ENCODE measurements at regions not wholly inside any gene's neighbourhood (a gene's known extent, or its start where the extent isn't known, plus 50 kb on each side); places are given as distances from the start of the nearest gene placed in this dataset.

- Histone ChIP-seq H3K9me3 (ENCODE audit: control insufficient read depth in 2 of 2, insufficient read depth in 1 of 2, low read length in 1 of 2) (no peaks in the 10 kb centered on the region), H3K27ac (ENCODE audit: low read depth in 1 of 2, low read length in 1 of 2) (no peak overlapping the region), H3K4me3 (ENCODE audit: low read length in 2 of 2) (no peak overlapping the region), H3K27me3 (ENCODE audit: control insufficient read depth in 2 of 2, insufficient read depth in 1 of 2, low read length in 1 of 2) (no peaks in the 10 kb centered on the region), H3K36me3 (ENCODE audit: control insufficient read depth in 2 of 2, insufficient read depth in 2 of 2, low read length in 1 of 2) (no peaks in the 10 kb centered on the region), H3K4me1 (ENCODE audit: control insufficient read depth in 2 of 2, insufficient read depth in 2 of 2, low read length in 2 of 2) (peaks cover 0 to 4% of the 10 kb centered on the region in 2 donors)
- DNase-seq (ENCODE audit: low read depth in 6 of 9, low spot score in 9 of 9) = no peak
- over 99% methylated on average over 2 of the region's 2 CpGs for whole genome bisulfite sequencing
These were observed 1320.6 kb upstream of the CELF4 start for GRCh38 chr18:38886235-38886634.

GRCh38 chr18:38884050-38884449, 1318.5 kb upstream of the CELF4 start:
- Histone ChIP-seq H3K4me3 (ENCODE audit: low read length in 2 of 2) (no peak overlapping the region), H3K9me3 (ENCODE audit: control insufficient read depth in 2 of 2, insufficient read depth in 1 of 2, low read length in 1 of 2) (no peaks in the 10 kb centered on the region), H3K27me3 (ENCODE audit: control insufficient read depth in 2 of 2, insufficient read depth in 1 of 2, low read length in 1 of 2) (no peaks in the 10 kb centered on the region), H3K27ac (ENCODE audit: low read depth in 1 of 2, low read length in 1 of 2) (no peak overlapping the region), H3K36me3 (ENCODE audit: control insufficient read depth in 2 of 2, insufficient read depth in 2 of 2, low read length in 1 of 2) (no peaks in the 10 kb centered on the region), H3K4me1 (ENCODE audit: control insufficient read depth in 2 of 2, insufficient read depth in 2 of 2, low read length in 2 of 2) (peaks cover 0 to 4% of the 10 kb centered on the region in 2 donors)
- DNase-seq (ENCODE audit: low read depth in 6 of 9, low spot score in 9 of 9) = no peak
- WGBS = 94% methylated on average over 2 of the region's 2 CpGs

- DNase-seq (ENCODE audit: low read depth in 6 of 9, low spot score in 9 of 9) = no peak
- no peaks in the 10 kb centered on the region for H3K27me3 ChIP-seq (ENCODE audit: control insufficient read depth in 2 of 2, insufficient read depth in 1 of 2, low read length in 1 of 2)
- no peak overlapping the region for H3K27ac ChIP-seq (ENCODE audit: low read depth in 1 of 2, low read length in 1 of 2)
- no peak overlapping the region for H3K4me3 ChIP-seq (ENCODE audit: low read length in 2 of 2)
- H3K4me1 ChIP-seq (ENCODE audit: control insufficient read depth in 2 of 2, insufficient read depth in 2 of 2, low read length in 2 of 2) = peaks cover 0 to 4% of the 10 kb centered on the region in 2 donors
- 94% methylated on average over 4 of the region's 4 CpGs for WGBS
- no peaks in the 10 kb centered on the region for H3K9me3 ChIP-seq (ENCODE audit: control insufficient read depth in 2 of 2, insufficient read depth in 1 of 2, low read length in 1 of 2)
- no peaks in the 10 kb centered on the region for H3K36me3 ChIP-seq (ENCODE audit: control insufficient read depth in 2 of 2, insufficient read depth in 2 of 2, low read length in 1 of 2)
These were observed 1317.5 kb upstream of the CELF4 start for GRCh38 chr18:38883111-38883510.

- Histone ChIP-seq H3K4me1 (ENCODE audit: control insufficient read depth in 2 of 2, insufficient read depth in 2 of 2, low read length in 2 of 2) (no peaks in the 10 kb centered on the region), H3K27ac (ENCODE audit: low read depth in 1 of 2, low read length in 1 of 2) (no peak overlapping the region), H3K9me3 (ENCODE audit: control insufficient read depth in 2 of 2, insufficient read depth in 1 of 2, low read length in 1 of 2) (no peaks in the 10 kb centered on the region), H3K4me3 (ENCODE audit: low read length in 2 of 2) (no peak overlapping the region), H3K36me3 (ENCODE audit: control insufficient read depth in 2 of 2, insufficient read depth in 2 of 2, low read length in 1 of 2) (no peaks in the 10 kb centered on the region), H3K27me3 (ENCODE audit: control insufficient read depth in 2 of 2, insufficient read depth in 1 of 2, low read length in 1 of 2) (no peaks in the 10 kb centered on the region)
- no peak for DNase-seq (ENCODE audit: low read depth in 6 of 9, low spot score in 9 of 9)
- WGBS = 97% methylated on average over 1 of the region's 1 CpG
These were observed 1314.3 kb upstream of the CELF4 start for GRCh38 chr18:38879871-38880270.

DNA sequence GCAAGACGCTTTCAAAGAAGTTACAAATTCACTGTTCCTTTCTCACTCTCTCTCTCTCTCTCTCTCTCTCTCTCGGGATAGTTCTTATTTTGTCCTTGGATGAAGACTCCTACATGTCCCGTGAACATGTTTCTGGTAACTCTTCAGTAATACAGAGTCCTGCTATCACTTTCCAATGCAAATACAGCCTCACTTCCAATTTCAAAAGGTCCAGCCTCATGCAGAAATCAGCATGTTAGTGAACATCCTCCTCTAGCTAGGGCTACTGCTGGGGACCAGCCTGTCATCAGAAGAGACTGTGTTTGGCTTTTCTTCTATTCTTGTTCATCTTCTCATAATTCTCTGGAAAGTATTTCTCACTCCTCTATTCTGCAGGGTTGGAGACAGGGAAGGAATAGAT, 1306.7 kb upstream of the CELF4 start:
- Histone ChIP-seq H3K4me1 (ENCODE audit: control insufficient read depth in 2 of 2, insufficient read depth in 2 of 2, low read length in 2 of 2) (peaks cover 0 to 4% of the 10 kb centered on the region in 2 donors), H3K4me3 (ENCODE audit: low read length in 2 of 2) (no peak overlapping the region), H3K9me3 (ENCODE audit: control insufficient read depth in 2 of 2, insufficient read depth in 1 of 2, low read length in 1 of 2) (no peaks in the 10 kb centered on the region), H3K36me3 (ENCODE audit: control insufficient read depth in 2 of 2, insufficient read depth in 2 of 2, low read length in 1 of 2) (no peaks in the 10 kb centered on the region), H3K27me3 (ENCODE audit: control insufficient read depth in 2 of 2, insufficient read depth in 1 of 2, low read length in 1 of 2) (no peaks in the 10 kb centered on the region), H3K27ac (ENCODE audit: low read depth in 1 of 2, low read length in 1 of 2) (no peak overlapping the region)
- DNase-seq (ENCODE audit: low read depth in 6 of 9, low spot score in 9 of 9) = no peak
- WGBS = 90% methylated on average over 3 of the region's 3 CpGs

- Histone ChIP-seq H3K4me3 (ENCODE audit: low read length in 2 of 2) (no peak overlapping the region), H3K27ac (ENCODE audit: low read depth in 1 of 2, low read length in 1 of 2) (peak overlapping the region in 1 of 2 donors; percentile 32), H3K27me3 (ENCODE audit: control insufficient read depth in 2 of 2, insufficient read depth in 1 of 2, low read length in 1 of 2) (no peaks in the 10 kb centered on the region), H3K9me3 (ENCODE audit: control insufficient read depth in 2 of 2, insufficient read depth in 1 of 2, low read length in 1 of 2) (no peaks in the 10 kb centered on the region), H3K36me3 (ENCODE audit: control insufficient read depth in 2 of 2, insufficient read depth in 2 of 2, low read length in 1 of 2) (no peaks in the 10 kb centered on the region), H3K4me1 (ENCODE audit: control insufficient read depth in 2 of 2, insufficient read depth in 2 of 2, low read length in 2 of 2) (peaks cover 0 to 4% of the 10 kb centered on the region in 2 donors)
- DNase-seq (ENCODE audit: low read depth in 6 of 9, low spot score in 9 of 9) = peak in 6 of 9 donors; percentile 5 to 31 (median 12)
- WGBS = 20% methylated on average over 2 of the region's 2 CpGs
These were observed 1303.2 kb upstream of the CELF4 start for GRCh38 chr18:38868757-38869156.

GRCh38 chr18:38867680-38868079, 1302.1 kb upstream of the CELF4 start:
- H3K9me3 ChIP-seq (ENCODE audit: control insufficient read depth in 2 of 2, insufficient read depth in 1 of 2, low read length in 1 of 2) = no peaks in the 10 kb centered on the region
- H3K27ac ChIP-seq (ENCODE audit: low read depth in 1 of 2, low read length in 1 of 2) = no peak overlapping the region
- no peak for DNase-seq (ENCODE audit: low read depth in 6 of 9, low spot score in 9 of 9)
- no peaks in the 10 kb centered on the region for H3K36me3 ChIP-seq (ENCODE audit: control insufficient read depth in 2 of 2, insufficient read depth in 2 of 2, low read length in 1 of 2)
- WGBS = 95% methylated on average over 2 of the region's 2 CpGs
- no peaks in the 10 kb centered on the region for H3K27me3 ChIP-seq (ENCODE audit: control insufficient read depth in 2 of 2, insufficient read depth in 1 of 2, low read length in 1 of 2)
- peaks cover 0 to 4% of the 10 kb centered on the region in 2 donors for H3K4me1 ChIP-seq (ENCODE audit: control insufficient read depth in 2 of 2, insufficient read depth in 2 of 2, low read length in 2 of 2)
- H3K4me3 ChIP-seq (ENCODE audit: low read length in 2 of 2) = no peak overlapping the region

- DNase-seq (ENCODE audit: low read depth in 6 of 9, low spot score in 9 of 9) = no peak
- H3K27me3 ChIP-seq (ENCODE audit: control insufficient read depth in 2 of 2, insufficient read depth in 1 of 2, low read length in 1 of 2) = no peaks in the 10 kb centered on the region
- H3K4me3 ChIP-seq (ENCODE audit: low read length in 2 of 2) = no peak overlapping the region
- H3K36me3 ChIP-seq (ENCODE audit: control insufficient read depth in 2 of 2, insufficient read depth in 2 of 2, low read length in 1 of 2) = no peaks in the 10 kb centered on the region
- peaks cover 0 to under 1% of the 10 kb centered on the region in 2 donors for H3K9me3 ChIP-seq (ENCODE audit: control insufficient read depth in 2 of 2, insufficient read depth in 1 of 2, low read length in 1 of 2)
- no peaks in the 10 kb centered on the region for H3K4me1 ChIP-seq (ENCODE audit: control insufficient read depth in 2 of 2, insufficient read depth in 2 of 2, low read length in 2 of 2)
- H3K27ac ChIP-seq (ENCODE audit: low read depth in 1 of 2, low read length in 1 of 2) = no peak overlapping the region
These were observed 1285.9 kb upstream of the CELF4 start for GRCh38 chr18:38851526-38851925.

DNA sequence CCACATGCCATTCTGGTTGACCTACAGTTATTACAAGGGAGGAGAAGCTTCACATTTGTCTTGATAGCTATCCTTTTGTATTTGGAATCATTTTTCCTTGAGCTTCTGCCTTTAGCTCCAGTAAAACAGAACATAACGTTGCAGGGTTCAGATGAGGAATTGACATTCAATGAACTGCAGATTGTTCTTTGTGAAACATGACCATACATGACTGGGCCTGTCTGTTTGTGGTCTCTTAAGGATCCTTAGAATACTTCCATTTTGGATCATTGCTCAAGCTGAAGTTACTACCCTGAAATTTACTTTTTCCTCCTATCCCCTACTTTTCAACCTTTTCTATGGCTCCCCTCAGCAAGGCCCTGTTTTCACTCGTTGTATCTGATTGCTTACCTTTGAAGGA, 1281.7 kb upstream of the CELF4 start:
- Histone ChIP-seq H3K36me3 (ENCODE audit: control insufficient read depth in 2 of 2, insufficient read depth in 2 of 2, low read length in 1 of 2) (no peaks in the 10 kb centered on the region), H3K4me1 (ENCODE audit: control insufficient read depth in 2 of 2, insufficient read depth in 2 of 2, low read length in 2 of 2) (no peaks in the 10 kb centered on the region), H3K4me3 (ENCODE audit: low read length in 2 of 2) (no peak overlapping the region), H3K27ac (ENCODE audit: low read depth in 1 of 2, low read length in 1 of 2) (no peak overlapping the region), H3K9me3 (ENCODE audit: control insufficient read depth in 2 of 2, insufficient read depth in 1 of 2, low read length in 1 of 2) (no peaks in the 10 kb centered on the region), H3K27me3 (ENCODE audit: control insufficient read depth in 2 of 2, insufficient read depth in 1 of 2, low read length in 1 of 2) (no peaks in the 10 kb centered on the region)
- no peak for DNase-seq (ENCODE audit: low read depth in 6 of 9, low spot score in 9 of 9)
- 91% methylated on average over 2 of the region's 2 CpGs for WGBS

GRCh38 chr18:38843291-38843690, 1277.7 kb upstream of the CELF4 start:
- H3K4me1 ChIP-seq (ENCODE audit: control insufficient read depth in 2 of 2, insufficient read depth in 2 of 2, low read length in 2 of 2) = no peaks in the 10 kb centered on the region
- H3K27ac ChIP-seq (ENCODE audit: low read depth in 1 of 2, low read length in 1 of 2) = no peak overlapping the region
- no peak overlapping the region for H3K4me3 ChIP-seq (ENCODE audit: low read length in 2 of 2)
- 93% methylated on average over 2 of the region's 2 CpGs for WGBS
- no peaks in the 10 kb centered on the region for H3K27me3 ChIP-seq (ENCODE audit: control insufficient read depth in 2 of 2, insufficient read depth in 1 of 2, low read length in 1 of 2)
- H3K9me3 ChIP-seq (ENCODE audit: control insufficient read depth in 2 of 2, insufficient read depth in 1 of 2, low read length in 1 of 2) = no peaks in the 10 kb centered on the region
- no peak for DNase-seq (ENCODE audit: low read depth in 6 of 9, low spot score in 9 of 9)
- H3K36me3 ChIP-seq (ENCODE audit: control insufficient read depth in 2 of 2, insufficient read depth in 2 of 2, low read length in 1 of 2) = no peaks in the 10 kb centered on the region

Measured in thymus (tissue), 11 donors.